Panc1 (cell line): ENCODE measurements at regions not wholly inside any gene's neighbourhood (a gene's known extent, or its start where the extent isn't known, plus 50 kb on each side); places are given as distances from the start of the nearest gene placed in this dataset.

Experiments used
- POLR2AphosphoS5 ChIP-seq: IDR thresholded peaks from 2 replicates; pipeline ENCODE4 v1.6.1; 2012; ENCODE audit warnings: mild to moderate bottlenecking, low read depth, low read length, moderate library complexity
- REST ChIP-seq, 2 experiments: IDR thresholded peaks; 2 replicates each; pipeline ENCODE4 v1.6.1; 2011 to 2012; ENCODE audit warnings: low read depth in 2 of 2, control low read depth in 1 of 2, low read length in 1 of 2, mild to moderate bottlenecking in 1 of 2, moderate library complexity in 1 of 2; ENCODE audit not compliant: insufficient read depth in 1 of 2
- TF ChIP-seq, protein P1 (sequence below): fragments of 450-650 bp; IDR thresholded peaks from 2 replicates; pipeline ENCODE4 v1.5.1; 2017; ENCODE audit warnings: mild to moderate bottlenecking

GRCh38 chr1:91129017-91129416, 107.2 kb upstream of the ZNF644 start:
- TF ChIP-seq POLR2AphosphoS5, result no peak
- TF ChIP-seq, protein P1, sequence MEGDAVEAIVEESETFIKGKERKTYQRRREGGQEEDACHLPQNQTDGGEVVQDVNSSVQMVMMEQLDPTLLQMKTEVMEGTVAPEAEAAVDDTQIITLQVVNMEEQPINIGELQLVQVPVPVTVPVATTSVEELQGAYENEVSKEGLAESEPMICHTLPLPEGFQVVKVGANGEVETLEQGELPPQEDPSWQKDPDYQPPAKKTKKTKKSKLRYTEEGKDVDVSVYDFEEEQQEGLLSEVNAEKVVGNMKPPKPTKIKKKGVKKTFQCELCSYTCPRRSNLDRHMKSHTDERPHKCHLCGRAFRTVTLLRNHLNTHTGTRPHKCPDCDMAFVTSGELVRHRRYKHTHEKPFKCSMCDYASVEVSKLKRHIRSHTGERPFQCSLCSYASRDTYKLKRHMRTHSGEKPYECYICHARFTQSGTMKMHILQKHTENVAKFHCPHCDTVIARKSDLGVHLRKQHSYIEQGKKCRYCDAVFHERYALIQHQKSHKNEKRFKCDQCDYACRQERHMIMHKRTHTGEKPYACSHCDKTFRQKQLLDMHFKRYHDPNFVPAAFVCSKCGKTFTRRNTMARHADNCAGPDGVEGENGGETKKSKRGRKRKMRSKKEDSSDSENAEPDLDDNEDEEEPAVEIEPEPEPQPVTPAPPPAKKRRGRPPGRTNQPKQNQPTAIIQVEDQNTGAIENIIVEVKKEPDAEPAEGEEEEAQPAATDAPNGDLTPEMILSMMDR, result no peak
- TF ChIP-seq REST (IDR thresholded peaks at IDR 0.05; ENCODE audit: insufficient read depth in 1 of 2, low read depth in 2 of 2, low read length in 1 of 2), result no peak
